ENCODE measurements at regions not wholly inside any gene's neighbourhood (a gene's known extent, or its start where the extent isn't known, plus 50 kb on each side); places are given as distances from the start of the nearest gene placed in this dataset.
"Not testable (repeated sequence)": the region's sequence is repeated elsewhere in the genome, so short reads cannot be mapped to it uniquely, and the experiment has no call there.

DNA sequence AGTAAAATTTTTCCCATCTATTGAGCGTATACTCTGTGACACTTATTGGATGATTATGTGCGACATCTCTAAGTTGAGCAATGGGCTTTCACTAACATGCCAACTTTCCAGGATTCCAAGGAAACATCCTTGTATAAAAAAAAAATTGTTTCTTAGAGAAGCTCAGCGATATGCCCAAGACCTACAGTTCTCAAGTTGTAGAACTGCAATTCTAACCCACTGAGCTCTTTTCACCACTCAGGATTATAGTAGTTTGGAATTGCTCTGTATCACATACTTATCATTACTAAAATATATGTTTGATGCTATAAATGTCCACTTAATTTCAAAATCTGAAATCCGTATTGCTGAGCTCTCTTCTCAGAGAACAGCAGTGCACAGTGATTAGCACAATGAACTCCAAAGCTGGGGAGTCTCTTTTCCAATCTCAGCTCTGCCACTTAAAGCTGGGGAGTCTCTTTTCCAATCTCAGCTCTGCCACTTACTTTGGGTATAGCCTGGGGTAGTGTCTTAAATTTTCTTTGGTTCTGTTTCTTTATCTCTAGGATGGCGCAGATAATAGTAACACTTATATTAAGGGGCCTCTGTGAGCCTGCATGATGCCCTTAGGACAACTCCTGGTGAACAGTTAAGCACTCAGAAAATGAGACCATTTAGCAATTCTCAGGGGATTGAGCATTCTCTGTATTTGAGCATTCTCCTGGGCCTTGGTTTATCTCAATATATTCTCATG is 1722.2 kb upstream of the AGA start:
- no peak for DNase-seq

DNA sequence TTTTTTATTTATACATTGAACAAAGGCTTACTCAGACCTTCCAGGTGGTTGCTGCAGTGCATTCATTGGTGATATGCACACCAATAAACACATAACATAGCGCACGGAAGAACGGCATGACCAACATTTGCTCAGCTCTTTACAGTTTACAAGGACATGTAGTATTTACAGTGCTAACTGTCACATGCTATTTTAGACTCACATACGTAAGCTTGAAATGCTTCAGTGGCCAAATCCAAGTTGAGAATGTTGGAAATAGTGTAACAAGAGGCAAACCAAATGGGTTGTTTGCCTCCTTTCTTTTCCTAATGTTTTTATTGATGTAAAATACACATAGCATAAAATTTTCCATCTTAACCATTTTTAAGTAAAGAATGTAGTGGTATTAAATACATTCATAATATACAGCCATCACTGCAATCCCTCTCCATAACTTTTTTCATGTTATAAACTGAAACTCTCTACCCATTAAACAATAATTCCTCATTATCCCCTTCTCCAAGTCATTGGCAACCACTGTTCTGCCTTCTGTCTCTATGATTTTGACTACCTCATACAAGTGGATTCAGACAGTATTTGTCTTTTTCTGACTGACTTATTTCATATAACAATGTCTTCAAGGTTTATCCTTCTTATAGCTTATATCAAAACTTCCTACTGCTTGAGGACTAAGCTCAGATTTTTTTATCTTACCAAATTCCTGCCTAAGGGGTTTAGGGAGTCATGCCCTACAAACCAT is 1722.9 kb upstream of the AGA start:
- DNase-seq: no peak

- DNase-seq: no peak
Observed at GRCh38 chr4:179165862-179166261, 1723.6 kb upstream of the AGA start.

DNA sequence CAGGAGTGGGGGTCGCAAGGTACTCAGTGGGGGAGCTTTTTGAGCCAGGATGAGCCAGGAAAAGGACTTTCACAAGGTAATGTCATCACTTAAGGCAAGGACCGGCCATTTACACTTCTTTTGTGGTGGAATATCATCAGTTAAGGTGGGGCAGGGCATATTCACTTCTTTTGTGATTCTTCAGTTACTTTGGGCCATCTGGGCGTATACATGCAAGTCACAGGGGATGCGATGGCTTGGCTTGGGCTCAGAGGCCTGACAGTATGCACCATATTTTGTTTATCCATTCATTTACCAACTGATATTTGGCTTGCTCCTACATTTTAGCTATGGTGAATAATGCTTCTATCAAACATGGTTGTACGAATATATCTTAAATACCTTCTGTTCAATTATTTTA is 1728.1 kb upstream of the AGA start:
- not testable (repeated sequence) for DNase-seq

DNA sequence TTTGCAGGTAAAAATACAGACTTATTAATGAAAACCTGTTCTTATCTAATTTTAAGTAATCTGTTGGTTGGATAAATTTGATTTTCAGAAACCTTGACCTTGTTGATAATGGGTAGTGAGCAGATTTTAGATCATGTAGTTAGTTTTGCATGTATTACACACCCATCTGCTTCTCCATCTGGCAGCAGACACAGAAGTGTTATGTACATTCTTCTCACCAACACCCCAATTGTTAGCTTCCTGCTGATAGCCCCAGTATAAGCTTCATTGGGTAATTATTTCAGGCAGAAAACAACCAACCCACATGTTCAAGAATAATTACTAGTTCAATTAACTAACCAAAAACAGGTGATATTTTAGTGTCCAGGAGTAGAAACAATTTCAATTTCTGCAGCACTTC is 1740.5 kb upstream of the AGA start:
- DNase-seq: peak; percentile 7

DNA sequence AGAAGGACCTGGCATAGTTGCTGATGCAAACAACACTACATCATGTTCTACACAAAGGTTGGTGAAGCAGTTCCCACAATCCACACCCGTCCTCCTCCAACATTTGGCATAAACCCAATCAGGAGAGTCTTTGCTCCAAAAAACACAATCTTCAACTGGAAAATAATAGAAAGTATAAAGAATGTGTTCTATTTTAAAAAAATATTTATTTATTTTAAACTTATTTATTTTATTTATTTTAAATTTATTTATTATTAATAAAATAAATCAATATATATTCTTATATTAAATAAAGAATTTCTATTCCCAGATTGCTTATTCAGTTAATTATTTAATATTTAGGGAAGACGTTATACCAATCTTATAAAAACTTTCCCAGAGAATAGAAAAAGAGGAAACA is 1753.7 kb upstream of the AGA start:
- DNase-seq: no peak

DNA sequence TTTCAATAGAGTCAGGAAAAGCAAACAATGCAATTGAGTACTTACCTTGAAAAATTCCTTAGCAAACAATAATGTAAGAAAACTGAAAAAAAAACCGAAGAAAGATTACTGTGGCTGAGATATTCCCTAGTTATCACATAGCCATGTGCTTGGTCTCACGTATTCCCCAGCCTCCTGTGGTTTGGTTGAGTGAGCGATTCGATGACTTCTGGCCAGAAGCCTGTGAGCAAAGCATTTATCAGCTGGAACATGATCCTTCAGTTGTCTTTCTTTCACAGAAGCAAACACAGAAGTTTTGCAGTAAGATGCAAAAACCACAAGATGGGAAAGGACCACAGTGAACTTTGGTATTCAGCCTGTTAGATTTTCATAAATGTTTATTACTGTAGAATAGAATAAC is 1754.3 kb upstream of the AGA start:
- DNase-seq: peak; percentile 5

DNA sequence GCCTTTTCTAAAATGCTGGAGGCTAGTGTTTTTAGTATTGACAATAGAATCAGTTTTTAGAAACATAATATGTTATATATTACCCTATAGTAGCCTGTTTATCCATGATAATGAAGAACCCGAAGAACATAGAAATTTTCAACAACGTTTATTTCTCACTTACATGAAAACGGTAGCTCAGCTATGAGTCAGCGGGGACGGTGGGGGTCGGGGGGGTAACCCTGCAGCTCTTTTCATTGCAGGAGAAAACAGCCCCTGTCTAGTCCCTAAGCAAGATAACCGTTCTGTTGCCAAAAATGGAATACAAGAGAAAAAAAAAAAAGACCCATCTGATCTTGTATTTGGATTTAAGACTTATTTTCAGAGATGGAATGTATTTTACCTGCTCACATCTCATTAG is 1758.4 kb upstream of the AGA start:
- DNase-seq: no peak

DNA sequence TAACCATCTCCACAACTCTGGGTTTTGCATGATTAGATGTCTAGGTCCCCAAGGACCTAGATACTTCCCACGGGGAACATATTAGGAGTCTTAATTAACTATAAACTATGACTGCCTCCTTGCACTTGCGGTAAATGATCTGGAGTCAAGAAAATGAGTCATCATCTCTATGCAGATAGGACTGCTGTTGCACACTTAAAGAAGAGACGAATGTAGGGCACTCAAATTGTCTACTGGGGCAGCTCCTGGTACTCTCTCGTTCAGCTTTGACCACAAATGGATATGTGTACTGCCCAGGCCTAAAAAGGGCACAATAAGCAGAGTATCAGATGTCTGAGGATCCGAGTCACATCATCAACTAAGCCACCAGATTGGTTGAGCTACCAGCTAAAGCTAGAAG is 1783.4 kb upstream of the AGA start:
- no peak for DNase-seq

DNA sequence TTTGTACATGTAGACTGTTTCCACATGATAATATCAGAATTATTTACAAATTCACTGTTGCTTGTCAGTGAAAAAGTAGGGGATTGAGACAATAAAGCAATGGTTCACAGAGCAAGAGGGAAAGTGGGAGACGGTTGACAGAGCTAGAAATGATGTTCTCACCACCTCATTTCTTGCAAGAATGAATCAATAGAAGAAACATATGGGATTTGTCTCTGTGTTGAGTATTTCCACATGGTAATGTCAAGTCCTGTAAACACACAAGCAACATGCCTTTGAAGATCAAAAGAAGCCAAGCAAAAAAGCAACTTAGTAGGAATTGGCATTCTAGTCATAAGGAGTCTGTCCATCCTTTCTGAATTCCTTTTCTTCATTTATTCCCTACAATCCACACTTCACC is 1806.6 kb upstream of the AGA start:
- DNase-seq: no peak

GRCh38 chr4:179268791-179269190 is 1826.6 kb upstream of the AGA start:
- no peak for DNase-seq

DNA sequence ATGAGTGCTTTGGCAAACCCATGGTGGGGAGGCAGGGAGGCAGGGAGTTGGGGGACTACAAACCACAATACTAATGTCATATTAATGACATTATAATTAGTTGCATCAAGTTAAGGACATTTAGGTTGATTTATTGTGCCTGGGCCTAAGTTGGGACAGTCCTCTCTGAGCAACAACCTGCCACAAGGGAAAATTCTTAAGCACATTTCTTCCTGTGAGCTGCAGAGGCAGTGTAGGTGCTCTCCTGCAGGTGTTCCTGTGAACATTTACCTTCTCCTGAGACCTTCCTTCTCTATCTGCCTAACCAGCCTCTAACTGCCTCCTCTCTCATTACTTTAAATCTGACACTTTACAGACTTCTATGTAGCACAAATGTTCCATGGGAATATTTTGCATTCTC is 1830.0 kb upstream of the AGA start:
- DNase-seq: no peak

DNA sequence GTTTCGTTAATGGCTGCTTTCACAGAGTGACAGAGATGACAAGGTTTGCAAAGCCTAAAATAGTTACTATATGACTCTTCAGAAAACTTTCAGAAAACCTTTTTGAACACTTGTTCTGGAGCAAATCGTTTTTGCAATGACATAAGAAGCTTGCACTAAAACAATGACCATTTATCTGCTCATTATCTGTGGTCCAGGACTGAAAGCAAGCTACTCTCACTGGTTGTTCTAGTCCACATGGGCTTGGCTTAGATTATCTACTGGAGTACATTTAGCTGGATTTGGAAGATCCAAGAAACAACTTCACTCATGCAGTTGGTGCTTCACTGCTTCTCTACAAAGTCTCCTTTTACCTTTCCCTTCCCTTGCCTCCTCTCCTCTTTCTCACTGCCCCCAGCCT is 1836.4 kb upstream of the AGA start:
- DNase-seq: no peak

DNA sequence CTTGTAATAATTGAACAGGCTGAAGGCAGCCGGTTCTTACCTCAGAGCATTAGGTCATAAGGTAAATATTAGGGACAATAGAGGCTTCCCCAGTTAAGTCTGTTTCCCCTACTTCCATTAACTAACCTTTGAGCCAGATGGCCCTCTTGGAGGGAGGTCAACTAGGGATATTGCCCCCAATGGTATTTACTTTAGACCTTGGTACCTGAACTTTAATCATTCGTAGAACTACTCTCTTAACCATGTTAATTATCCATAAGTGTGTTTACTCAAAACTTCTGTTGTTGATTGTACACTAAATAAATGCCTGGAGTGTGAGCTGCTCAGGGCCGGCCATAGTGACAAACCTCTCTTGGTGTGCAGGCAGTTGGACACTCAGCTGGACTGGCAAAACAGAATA is 1843.5 kb upstream of the AGA start:
- DNase-seq: no peak

DNA sequence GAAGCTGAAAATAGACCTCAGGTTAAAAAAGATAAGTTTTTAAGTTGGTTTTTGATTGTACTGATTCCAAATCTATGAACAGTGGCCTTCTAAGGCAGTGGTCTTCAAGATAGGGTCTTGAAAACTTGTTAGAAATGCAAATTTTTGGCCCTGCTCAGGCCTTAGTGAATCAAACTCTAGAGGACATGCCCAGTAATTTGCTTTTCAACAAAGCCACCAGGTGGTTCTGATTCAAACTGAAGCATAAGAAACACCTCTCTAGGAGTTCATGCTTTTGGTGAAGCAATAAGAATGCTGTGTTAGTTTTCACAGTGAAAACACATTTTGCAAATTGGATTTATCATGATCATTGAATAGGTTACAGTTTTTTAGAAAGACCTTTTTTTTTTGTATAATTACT is 1849.4 kb upstream of the AGA start:
- DNase-seq: no peak

GRCh38 chr4:179292468-179292867 is 1850.2 kb upstream of the AGA start:
- no peak for DNase-seq

- DNase-seq: peak; percentile 62
Observed at GRCh38 chr4:179307297-179308136, 1865.3 kb upstream of the AGA start.

GRCh38 chr4:179313823-179314222 is 1871.6 kb upstream of the AGA start:
- no peak for DNase-seq

- no peak for DNase-seq
Observed at GRCh38 chr4:179325181-179325580, 1882.9 kb upstream of the AGA start.

- peak; percentile 1 for DNase-seq
Observed at GRCh38 chr4:179328627-179329026, 1886.4 kb upstream of the AGA start.

GRCh38 chr4:179331362-179331761 is 1889.1 kb upstream of the AGA start:
- no peak for DNase-seq

DNA sequence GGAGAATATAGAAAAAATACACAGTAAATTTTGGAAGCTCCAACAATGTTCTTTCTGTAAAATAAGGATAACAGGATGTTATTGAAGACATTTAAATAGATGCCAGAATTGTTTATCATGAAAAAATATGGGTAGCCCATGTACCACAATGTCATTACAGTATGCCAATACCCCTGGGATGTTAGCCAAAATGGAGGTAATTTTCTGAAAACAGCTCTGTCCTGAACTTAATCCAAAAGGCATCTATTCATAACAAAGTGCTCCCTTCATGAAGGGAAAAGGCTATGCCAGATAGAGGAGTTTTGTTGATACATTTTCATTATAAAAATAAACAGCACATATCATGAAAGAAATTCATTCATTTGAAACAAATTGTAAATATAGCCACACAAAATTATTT is 1902.6 kb upstream of the AGA start:
- DNase-seq: no peak

- no peak for DNase-seq
Observed at GRCh38 chr4:179352221-179352620, 1910.0 kb upstream of the AGA start.

DNA sequence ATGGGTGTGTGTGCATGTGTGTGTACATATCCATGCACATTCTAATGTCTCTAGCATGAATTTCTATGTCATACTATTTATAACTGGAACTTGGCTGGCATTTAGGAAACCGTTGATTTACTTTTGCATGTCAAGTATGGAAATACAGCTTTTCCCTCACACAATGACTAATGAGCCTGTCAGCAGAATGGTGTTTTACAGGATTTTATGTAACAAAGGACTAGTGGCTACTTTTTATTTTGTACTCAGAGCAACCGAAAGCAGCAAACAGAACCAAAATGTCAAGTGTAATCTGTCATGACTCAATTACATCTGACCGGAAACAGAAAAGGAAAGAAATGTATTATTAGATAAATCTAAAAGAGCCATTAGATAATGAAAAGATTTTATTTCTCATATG is 1911.5 kb upstream of the AGA start:
- DNase-seq: no peak
